Kidney (tissue), 13 donors: ENCODE measurements at regions not wholly inside any gene's neighbourhood (a gene's known extent, or its start where the extent isn't known, plus 50 kb on each side); places are given as distances from the start of the nearest gene placed in this dataset.

ENCODE experiments used
- DNase-seq, 5 donors: peaks; one replicate each; pipeline ENCODE4 v3.0.0-alpha.2; 2013 to 2020
- FAIRE-seq: peaks from 2 replicates; lab custom pipeline; 2012; peaks lifted over from hg19 to GRCh38; lab: Jason Lieb, UNC
- H3K27ac ChIP-seq, 2 donors: one replicate each; pipeline ENCODE4 v1.7.0; 2013; ENCODE audit warnings: low read depth in 2 of 2, low read length in 2 of 2, inconsistent platforms in 1 of 2
- H3K27me3 ChIP-seq: one replicate; pipeline ENCODE4 v1.7.1; 2013; ENCODE audit warnings: low read length, inconsistent platforms; ENCODE audit not compliant: control insufficient read depth, insufficient read depth
- H3K36me3 ChIP-seq, 3 donors: one replicate each; pipeline versions ENCODE4 v1.7.0 to v1.7.1; 2013; ENCODE audit warnings: low read length in 3 of 3, control low read depth in 1 of 3, inconsistent platforms in 1 of 3; ENCODE audit not compliant: insufficient read depth in 3 of 3, control insufficient read depth in 2 of 3
- H3K4me1 ChIP-seq, 3 donors: one replicate each; pipeline versions ENCODE4 v1.7.0 to v1.7.1; 2013; ENCODE audit warnings: low read length in 3 of 3, inconsistent platforms in 1 of 3, low read depth in 1 of 3; ENCODE audit not compliant: control insufficient read depth in 2 of 3, insufficient read depth in 2 of 3
- H3K4me3 ChIP-seq, 3 donors: one replicate each; pipeline versions ENCODE4 v1.7.0 to v1.8.1; 2013; ENCODE audit warnings: low read length in 3 of 3, control low read depth in 1 of 3, inconsistent platforms in 1 of 3
- H3K9ac ChIP-seq, 3 donors: one replicate each; pipeline versions ENCODE4 v1.7.0 to v1.7.1; 2013; ENCODE audit warnings: low read length in 3 of 3, control low read depth in 1 of 3, inconsistent platforms in 1 of 3
- H3K9me3 ChIP-seq, 3 donors: one replicate each; pipeline versions ENCODE4 v1.7.0 to v1.7.1; 2013; ENCODE audit warnings: low read length in 3 of 3, control low read depth in 1 of 3, inconsistent platforms in 1 of 3; ENCODE audit not compliant: control insufficient read depth in 2 of 3, insufficient read depth in 1 of 3
- intact Hi-C: fragments of 100-400 bp; cut with DNase I; formaldehyde crosslinking; loops from one replicate; pipeline ENCODE4 v1.11.1; 2022
- TF ChIP-seq, protein P1 (sequence below): IDR thresholded peaks from 3 replicates; pipeline ENCODE4 v1.5.1; 2012; ENCODE audit warnings: mild to moderate bottlenecking, moderate library complexity, borderline replicate concordance; ENCODE audit not compliant: insufficient read depth; ENCODE audit errors: extremely low read depth
- donor health status: control.
- donor health status: control.
- donor health status: control.
- donor health status: control.
- donor health status: control.
- donor health status: DM: yes; HTN: yes; CAD: no.
- donor health status: Normal renal cell carcinoma (clear cell type).

GRCh38 chr12:116453631-116454030 lies 105.5 kb upstream of the MAP1LC3B2 start:
- Histone ChIP-seq H3K4me1 (peaks cover 4 to 12% (median 10%) of the 10 kb centered on the region in 3 donors), H3K9me3 (no peaks in the 10 kb centered on the region), H3K4me3 (no peak overlapping the region), H3K36me3 (no peaks in the 10 kb centered on the region), H3K27me3 (no peaks in the 10 kb centered on the region), H3K27ac (no peak overlapping the region), H3K9ac (no peak overlapping the region)
- FAIRE-seq (no peak), DNase-seq (peak in 1 of 5 donors; percentile 7)
- TF ChIP-seq, protein P1, sequence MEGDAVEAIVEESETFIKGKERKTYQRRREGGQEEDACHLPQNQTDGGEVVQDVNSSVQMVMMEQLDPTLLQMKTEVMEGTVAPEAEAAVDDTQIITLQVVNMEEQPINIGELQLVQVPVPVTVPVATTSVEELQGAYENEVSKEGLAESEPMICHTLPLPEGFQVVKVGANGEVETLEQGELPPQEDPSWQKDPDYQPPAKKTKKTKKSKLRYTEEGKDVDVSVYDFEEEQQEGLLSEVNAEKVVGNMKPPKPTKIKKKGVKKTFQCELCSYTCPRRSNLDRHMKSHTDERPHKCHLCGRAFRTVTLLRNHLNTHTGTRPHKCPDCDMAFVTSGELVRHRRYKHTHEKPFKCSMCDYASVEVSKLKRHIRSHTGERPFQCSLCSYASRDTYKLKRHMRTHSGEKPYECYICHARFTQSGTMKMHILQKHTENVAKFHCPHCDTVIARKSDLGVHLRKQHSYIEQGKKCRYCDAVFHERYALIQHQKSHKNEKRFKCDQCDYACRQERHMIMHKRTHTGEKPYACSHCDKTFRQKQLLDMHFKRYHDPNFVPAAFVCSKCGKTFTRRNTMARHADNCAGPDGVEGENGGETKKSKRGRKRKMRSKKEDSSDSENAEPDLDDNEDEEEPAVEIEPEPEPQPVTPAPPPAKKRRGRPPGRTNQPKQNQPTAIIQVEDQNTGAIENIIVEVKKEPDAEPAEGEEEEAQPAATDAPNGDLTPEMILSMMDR, result no peak
- intact Hi-C loops, result no loop called here

DNA sequence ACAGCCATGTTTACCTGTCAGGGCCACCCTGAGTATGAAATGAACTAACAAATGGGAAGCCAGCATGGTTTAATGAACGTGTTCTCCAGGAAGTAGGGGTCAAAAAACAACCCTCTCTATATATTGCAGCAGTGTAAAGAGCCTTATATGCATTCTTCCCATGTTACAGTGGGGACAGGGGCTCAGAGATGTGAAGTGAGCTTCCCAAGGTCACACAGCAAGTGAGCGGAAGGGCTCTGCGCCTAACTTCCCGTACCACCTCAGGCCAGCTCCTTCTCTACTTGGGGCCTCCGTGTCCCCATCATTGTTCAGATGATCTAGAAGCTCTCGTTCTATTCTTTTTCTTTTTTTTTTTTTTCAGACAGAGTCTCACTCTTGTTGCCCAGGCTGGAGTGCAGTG lies 105.1 kb upstream of the MAP1LC3B2 start:
- Histone ChIP-seq H3K9me3 (no peaks in the 10 kb centered on the region), H3K36me3 (no peaks in the 10 kb centered on the region), H3K4me3 (no peak overlapping the region), H3K9ac (no peak overlapping the region), H3K27ac (no peak overlapping the region), H3K4me1 (peaks cover 4 to 12% (median 10%) of the 10 kb centered on the region in 3 donors), H3K27me3 (no peaks in the 10 kb centered on the region)
- DNase-seq (peak in 1 of 5 donors; percentile 29), FAIRE-seq (no peak)
- intact Hi-C loops, result no loop called here
- TF ChIP-seq, protein P1, result no peak

DNA sequence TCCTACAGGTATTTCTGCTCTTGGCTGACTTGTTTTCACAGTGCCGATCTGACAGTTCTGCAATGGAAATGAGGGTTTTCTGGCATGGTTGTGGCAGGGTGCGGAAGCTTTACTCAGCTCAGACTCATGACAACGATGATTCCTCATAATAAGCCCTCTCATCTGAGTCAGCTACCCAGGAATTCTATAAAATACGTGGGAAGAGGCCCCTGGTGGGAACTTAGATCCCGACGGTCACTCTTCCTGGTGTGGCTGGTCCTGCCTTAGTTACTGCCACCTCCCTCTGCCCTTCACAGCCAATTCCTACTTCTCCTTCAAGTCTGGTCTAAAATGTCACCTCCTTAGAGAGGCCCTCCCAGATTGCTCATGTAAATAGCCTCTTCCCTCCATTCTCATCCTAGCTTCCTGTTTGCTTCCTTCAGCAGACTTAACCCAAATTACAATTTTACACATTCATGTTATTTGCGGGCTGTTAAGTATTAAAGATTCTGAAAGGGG lies 104.2 kb upstream of the MAP1LC3B2 start:
- Histone ChIP-seq H3K27me3 (no peaks in the 10 kb centered on the region), H3K9ac (peak overlapping the region in 1 of 3 donors; percentile 35), H3K4me1 (peaks cover 4 to 12% (median 10%) of the 10 kb centered on the region in 3 donors), H3K36me3 (no peaks in the 10 kb centered on the region), H3K27ac (peak overlapping the region; percentile 67), H3K9me3 (no peaks in the 10 kb centered on the region), H3K4me3 (no peak overlapping the region)
- intact Hi-C loops, result no loop called here
- FAIRE-seq (no peak), DNase-seq (peak in 2 of 5 donors; percentile 4 to 21)
- TF ChIP-seq, protein P1, result no peak
